ENCODE measurements at regions not wholly inside any gene's neighbourhood (a gene's known extent, or its start where the extent isn't known, plus 50 kb on each side); places are given as distances from the start of the nearest gene placed in this dataset.

- no peak for DNase-seq (ENCODE audit: low read depth, low spot score)
- H3K9me3 ChIP-seq (replicated peaks; ENCODE audit: control insufficient read depth, insufficient read depth, low read length), result no peaks in the 10 kb centered on the region
- H3K4me2 ChIP-seq (ENCODE audit: insufficient read depth, low read length), result no peak overlapping the region
- no peak overlapping the region for H2AFZ ChIP-seq (ENCODE audit: low read depth, low read length)
- H3K4me1 ChIP-seq (ENCODE audit: control insufficient read depth, extremely low read depth, insufficient read depth, low read length), result no peaks in the 10 kb centered on the region
- no peaks in the 10 kb centered on the region for H4K20me1 ChIP-seq (replicated peaks; ENCODE audit: control insufficient read depth, extremely low read depth, insufficient read depth, low read length)
- H3K27ac ChIP-seq (ENCODE audit: insufficient read depth, low read depth, low read length), result no peak overlapping the region
- H3K27me3 ChIP-seq (ENCODE audit: control insufficient read depth in 2 of 2, insufficient read depth in 2 of 2, low read length in 2 of 2), result no peaks in the 10 kb centered on the region
- dilution Hi-C loops (cut with MboI; ENCODE audit: extremely low pct_ligation_motif_present, low sequenced_read_pairs), result no loop called here
- no peak for FAIRE-seq
- H3K9ac ChIP-seq (replicated peaks; ENCODE audit: extremely low read depth, insufficient read depth, low read length), result no peak overlapping the region
- BruUV-seq (replicated peaks), result no TSS peak
- H3K36me3 ChIP-seq (ENCODE audit: control insufficient read depth in 2 of 2, extremely low read depth in 1 of 2, insufficient read depth in 2 of 2, low read length in 2 of 2), result no peaks in the 10 kb centered on the region
- H3K4me3 ChIP-seq (replicated peaks in 1 of 3; ENCODE audit: insufficient read depth in 1 of 3, low read depth in 1 of 3, low read length in 3 of 3), result no peak overlapping the region
- no peak for TF ChIP-seq POLR2AphosphoS5 (IDR thresholded peaks at IDR 0.05; ENCODE audit: insufficient read depth, low read depth, low read length)
- no peak for TF ChIP-seq EZH2 (IDR thresholded peaks at IDR 0.05; ENCODE audit: borderline replicate concordance, low read depth, low read length, severe bottlenecking)
- TF ChIP-seq GATA2 (IDR thresholded peaks at IDR 0.05; ENCODE audit: insufficient read depth, insufficient read length, low read depth, low read length), result no peak
- no peak for TF ChIP-seq MYC (IDR thresholded peaks at IDR 0.05; ENCODE audit: low read depth, low read length)
- no peak for TF ChIP-seq MAX (IDR thresholded peaks at IDR 0.05; ENCODE audit: insufficient read depth, insufficient read length)
- TF ChIP-seq FOS (IDR thresholded peaks at IDR 0.05; ENCODE audit: borderline replicate concordance, insufficient read depth, low read length), result no peak
- TF ChIP-seq CTCF (IDR thresholded peaks at IDR 0.05; ENCODE audit: extremely low read depth in 1 of 2, insufficient read depth in 1 of 2, low read depth in 1 of 2, low read length in 2 of 2), result no peak
- no peak for TF ChIP-seq POLR2A (IDR thresholded peaks at IDR 0.05; ENCODE audit: low read depth, low read length)
- no peak for TF ChIP-seq JUN (IDR thresholded peaks at IDR 0.05; ENCODE audit: borderline replicate concordance, insufficient read depth, insufficient read length, low read depth)
- no peaks in the 10 kb centered on the region for H3K79me2 ChIP-seq (ENCODE audit: control insufficient read depth, insufficient read depth, low read length)
- CTCF ChIA-PET, result no interaction called here
- intact Hi-C loops (cut with micrococcal nuclease), result no loop called here
- POLR2A ChIA-PET, result no interaction called here
- no peaks in the 10 kb centered on the region for H3K9me1 ChIP-seq (replicated peaks; ENCODE audit: control insufficient read depth, extremely low read depth, insufficient read depth, low read length)
Measured at GRCh38 chr10:117662126-117662525, 119.6 kb downstream of the EMX2 start.

Data from endothelial cell of umbilical vein (primary cell).